GM12892 (cell line): ENCODE measurements at regions not wholly inside any gene's neighbourhood (a gene's known extent, or its start where the extent isn't known, plus 50 kb on each side); places are given as distances from the start of the nearest gene placed in this dataset.

Experiments
- POLR2A ChIP-seq: IDR thresholded peaks from 2 replicates; pipeline ENCODE4 v1.6.1; 2011; ENCODE audit warnings: low read depth, low read length, control low read depth
- TAF1 ChIP-seq: IDR thresholded peaks from 2 replicates; pipeline ENCODE4 v1.6.1; 2011; ENCODE audit warnings: low read depth, mild to moderate bottlenecking, control low read depth, low read length, borderline replicate concordance

- TF ChIP-seq POLR2A (no peak), TAF1 (no peak)
Observed at GRCh38 chr10:109430799-109431198, 492.5 kb downstream of the XPNPEP1 start.
